GM06990 (cell line): ENCODE measurements at regions not wholly inside any gene's neighbourhood (a gene's known extent, or its start where the extent isn't known, plus 50 kb on each side); places are given as distances from the start of the nearest gene placed in this dataset.
A peak's percentile ranks its signal among the peaks of the same experiment; 100 is the strongest.

Experiments used
- DNase-seq: peaks from one replicate; pipeline ENCODE4 v3.0.0-alpha.2; 2011; ENCODE audit not compliant: insufficient read length; ENCODE audit errors: extremely low read depth
- H3K27me3 ChIP-seq: replicated peaks from 2 replicates; pipeline ENCODE4 v1.6.0; 2011; ENCODE audit warnings: low read length; ENCODE audit not compliant: control insufficient read depth, insufficient read depth
- H3K36me3 ChIP-seq: 2 replicates; pipeline ENCODE4 v1.5.1; 2011; ENCODE audit warnings: low read length; ENCODE audit not compliant: control insufficient read depth, insufficient read depth
- H3K4me3 ChIP-seq: replicated peaks from 2 replicates; pipeline ENCODE4 v1.5.1; 2011; ENCODE audit warnings: low read depth, mild to moderate bottlenecking, control low read depth, low read length
- TF ChIP-seq, protein P1 (sequence below): IDR thresholded peaks from 2 replicates; pipeline ENCODE4 v1.5.1; 2011; ENCODE audit warnings: low read length, control low read depth, mild to moderate bottlenecking, inconsistent platforms; ENCODE audit not compliant: insufficient read depth, poor library complexity, severe bottlenecking

DNA sequence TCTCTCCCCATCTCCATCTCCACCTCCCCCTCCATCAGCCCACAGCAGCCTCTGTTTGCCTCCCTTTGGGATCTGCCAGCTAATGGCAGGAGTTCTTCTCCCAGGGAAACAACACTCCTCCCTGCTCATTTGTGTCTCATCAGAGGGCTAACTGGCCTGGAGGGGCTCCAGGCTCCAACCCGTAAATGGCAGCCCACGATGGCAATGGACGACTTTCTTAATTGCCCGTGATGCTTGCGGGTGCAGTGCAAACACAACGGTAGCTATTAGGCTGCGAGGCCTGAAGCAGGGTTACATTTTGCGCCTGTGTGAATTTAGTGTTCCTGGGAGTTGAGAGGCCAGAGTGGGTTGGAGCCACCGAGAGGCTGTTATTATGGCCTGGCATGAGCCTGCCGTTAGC, 285.1 kb downstream of the TNS1 start:
- no peak overlapping the region for H3K4me3 ChIP-seq
- no peaks in the 10 kb centered on the region; the same call in 1 of the 2 replicates for H3K27me3 ChIP-seq
- TF ChIP-seq, protein P1, sequence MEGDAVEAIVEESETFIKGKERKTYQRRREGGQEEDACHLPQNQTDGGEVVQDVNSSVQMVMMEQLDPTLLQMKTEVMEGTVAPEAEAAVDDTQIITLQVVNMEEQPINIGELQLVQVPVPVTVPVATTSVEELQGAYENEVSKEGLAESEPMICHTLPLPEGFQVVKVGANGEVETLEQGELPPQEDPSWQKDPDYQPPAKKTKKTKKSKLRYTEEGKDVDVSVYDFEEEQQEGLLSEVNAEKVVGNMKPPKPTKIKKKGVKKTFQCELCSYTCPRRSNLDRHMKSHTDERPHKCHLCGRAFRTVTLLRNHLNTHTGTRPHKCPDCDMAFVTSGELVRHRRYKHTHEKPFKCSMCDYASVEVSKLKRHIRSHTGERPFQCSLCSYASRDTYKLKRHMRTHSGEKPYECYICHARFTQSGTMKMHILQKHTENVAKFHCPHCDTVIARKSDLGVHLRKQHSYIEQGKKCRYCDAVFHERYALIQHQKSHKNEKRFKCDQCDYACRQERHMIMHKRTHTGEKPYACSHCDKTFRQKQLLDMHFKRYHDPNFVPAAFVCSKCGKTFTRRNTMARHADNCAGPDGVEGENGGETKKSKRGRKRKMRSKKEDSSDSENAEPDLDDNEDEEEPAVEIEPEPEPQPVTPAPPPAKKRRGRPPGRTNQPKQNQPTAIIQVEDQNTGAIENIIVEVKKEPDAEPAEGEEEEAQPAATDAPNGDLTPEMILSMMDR: no peak
- no peak for DNase-seq
- no peaks in the 10 kb centered on the region for H3K36me3 ChIP-seq

- DNase-seq: no peak
- Histone ChIP-seq H3K27me3 (no peaks in the 10 kb centered on the region; the same call in 1 of the 2 replicates), H3K36me3 (no peaks in the 10 kb centered on the region), H3K4me3 (no peak overlapping the region)
- TF ChIP-seq, protein P1: no peak
Measured at GRCh38 chr2:217715484-217715883, 287.3 kb downstream of the TNS1 start.

DNA sequence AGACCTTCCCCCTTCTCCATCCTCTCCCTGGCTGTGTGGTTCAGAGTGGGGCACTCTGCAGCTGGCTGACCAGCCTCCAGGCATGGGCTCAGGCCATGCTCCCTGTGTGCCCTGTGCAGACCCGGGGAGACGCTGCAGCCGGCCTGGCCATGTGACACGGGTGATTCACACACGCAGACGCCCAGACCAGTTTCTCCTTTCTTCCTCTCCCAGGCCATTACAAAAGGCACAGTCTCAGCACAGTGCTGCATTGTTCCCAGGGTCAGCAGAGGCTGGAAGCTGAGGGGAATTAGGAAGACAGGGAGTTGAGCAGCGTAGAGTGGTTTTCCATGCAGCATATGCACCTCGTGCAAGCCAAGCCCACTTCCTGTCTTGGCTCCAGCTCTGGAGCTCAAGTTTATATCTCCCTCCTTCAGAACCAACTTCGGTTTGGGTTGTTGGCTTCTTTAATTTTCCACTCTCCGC, 288.5 kb downstream of the TNS1 start:
- TF ChIP-seq, protein P1: no peak
- no peaks in the 10 kb centered on the region for H3K36me3 ChIP-seq
- no peak overlapping the region for H3K4me3 ChIP-seq
- DNase-seq: no peak
- no peaks in the 10 kb centered on the region; the same call in 1 of the 2 replicates for H3K27me3 ChIP-seq

- H3K27me3 ChIP-seq: no peaks in the 10 kb centered on the region; the same call in 1 of the 2 replicates
- no peaks in the 10 kb centered on the region for H3K36me3 ChIP-seq
- DNase-seq: peak; percentile 34
- no peak overlapping the region for H3K4me3 ChIP-seq
- TF ChIP-seq, protein P1: peak; percentile 95
Measured at GRCh38 chr2:217713395-217714286, 289.2 kb downstream of the TNS1 start.

GRCh38 chr2:217712431-217712830, 290.4 kb downstream of the TNS1 start:
- no peaks in the 10 kb centered on the region for H3K36me3 ChIP-seq
- TF ChIP-seq, protein P1: no peak
- no peak for DNase-seq
- H3K4me3 ChIP-seq: no peak overlapping the region
- H3K27me3 ChIP-seq: no peaks in the 10 kb centered on the region; the same call in 1 of the 2 replicates
